Naive B cell (primary cell): ENCODE measurements at regions not wholly inside any gene's neighbourhood (a gene's known extent, or its start where the extent isn't known, plus 50 kb on each side); places are given as distances from the start of the nearest gene placed in this dataset.

ENCODE experiments used
- ATAC-seq, 2 donors: fragments of 150-1000 bp; cut with Tn5 transposase; 2 replicates each; pipeline ENCODE4 v1.10.0; 2021; ENCODE audit warnings: low read depth in 2 of 2, mild to moderate bottlenecking in 2 of 2, moderate library complexity in 2 of 2
- DNase-seq: peaks from one replicate; pipeline ENCODE4 v3.0.0; 2022
- H3K27ac Mint-ChIP-seq, 6 donors: one replicate each; pipeline ENCODE4 v1.8.0; 2020 to 2022; ENCODE audit warnings: mild to moderate bottlenecking in 6 of 6, mixed read lengths in 6 of 6, moderate library complexity in 5 of 6, inconsistent platforms in 2 of 6
- H3K27me3 Mint-ChIP-seq, 3 donors: one replicate each; pipeline ENCODE4 v1.8.0; 2021 to 2022; ENCODE audit warnings: mixed read lengths in 3 of 3, mild to moderate bottlenecking in 1 of 3
- H3K36me3 Mint-ChIP-seq, 2 donors: one replicate each; pipeline ENCODE4 v1.8.0; 2020 to 2022; ENCODE audit warnings: mixed read lengths in 2 of 2, inconsistent platforms in 1 of 2, mild to moderate bottlenecking in 1 of 2
- H3K4me1 Mint-ChIP-seq, 3 donors: one replicate each; pipeline ENCODE4 v1.8.0; 2020 to 2022; ENCODE audit warnings: mixed read lengths in 3 of 3, inconsistent platforms in 1 of 3, mild to moderate bottlenecking in 1 of 3, moderate library complexity in 1 of 3
- H3K4me3 Mint-ChIP-seq, 8 donors: one replicate each; pipeline ENCODE4 v1.8.0; 2020 to 2022; ENCODE audit warnings: mild to moderate bottlenecking in 8 of 8, mixed read lengths in 8 of 8, moderate library complexity in 8 of 8, inconsistent platforms in 2 of 8
- H3K9me3 Mint-ChIP-seq, 7 donors: one replicate each; pipeline ENCODE4 v1.8.0; 2020 to 2022; ENCODE audit warnings: mixed read lengths in 7 of 7, mild to moderate bottlenecking in 5 of 7, inconsistent platforms in 2 of 7, moderate library complexity in 1 of 7

- peaks cover 0 to 4% (median 0%) of the 10 kb centered on the region in 3 donors for H3K27me3 Mint-ChIP-seq
- DNase-seq, result no peak
- peaks cover 4 to 8% (median 8%) of the 10 kb centered on the region in 3 donors for H3K4me1 Mint-ChIP-seq
- H3K27ac Mint-ChIP-seq, result no peak overlapping the region
- no peaks in the 10 kb centered on the region for H3K36me3 Mint-ChIP-seq
- H3K9me3 Mint-ChIP-seq, result no peaks in the 10 kb centered on the region
- no peak for ATAC-seq
- no peak overlapping the region for H3K4me3 Mint-ChIP-seq
Observed at GRCh38 chr1:229989591-229990248, 77.3 kb upstream of the GALNT2 start.

DNA sequence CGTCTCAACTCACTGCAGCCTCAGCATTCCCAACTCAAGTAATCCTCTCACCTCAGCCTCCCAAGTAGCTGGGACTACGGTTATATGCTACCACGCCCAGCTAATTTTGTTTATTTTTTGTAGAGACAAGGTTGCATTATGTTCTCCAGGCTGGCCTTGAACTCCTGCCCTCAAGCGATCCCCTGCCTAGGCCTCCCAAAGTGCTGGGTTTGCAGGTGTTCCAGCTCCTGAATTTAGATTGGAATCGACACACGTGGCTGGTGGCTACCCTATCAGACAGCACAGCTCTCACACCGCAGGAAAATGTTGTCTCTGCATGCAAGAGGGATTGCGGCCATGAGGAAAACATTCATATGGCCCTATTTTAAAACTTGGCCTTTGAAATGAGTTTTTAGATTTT is 76.7 kb upstream of the GALNT2 start:
- Mint-ChIP-seq H3K4me1 (peaks cover 4 to 8% (median 8%) of the 10 kb centered on the region in 3 donors), H3K27me3 (peaks cover 0 to 4% (median 0%) of the 10 kb centered on the region in 3 donors), H3K4me3 (no peak overlapping the region), H3K9me3 (no peaks in the 10 kb centered on the region), H3K36me3 (no peaks in the 10 kb centered on the region), H3K27ac (no peak overlapping the region)
- ATAC-seq, result no peak
- DNase-seq, result no peak

- ATAC-seq, result no peak
- Mint-ChIP-seq H3K4me1 (peaks cover 4 to 8% (median 8%) of the 10 kb centered on the region in 3 donors), H3K27ac (no peak overlapping the region), H3K4me3 (no peak overlapping the region), H3K27me3 (peaks cover 0 to 4% (median 0%) of the 10 kb centered on the region in 3 donors), H3K36me3 (no peaks in the 10 kb centered on the region), H3K9me3 (no peaks in the 10 kb centered on the region)
- no peak for DNase-seq
Observed at GRCh38 chr1:229991104-229991513, 75.9 kb upstream of the GALNT2 start.

GRCh38 chr1:229991724-229992333 is 75.2 kb upstream of the GALNT2 start:
- Mint-ChIP-seq H3K27ac (peak overlapping the region in 1 of 6 donors; percentile 73), H3K4me3 (no peak overlapping the region), H3K4me1 (peaks cover 4 to 8% (median 8%) of the 10 kb centered on the region in 3 donors), H3K9me3 (no peaks in the 10 kb centered on the region), H3K36me3 (no peaks in the 10 kb centered on the region), H3K27me3 (peaks cover 0 to 4% (median 0%) of the 10 kb centered on the region in 3 donors)
- ATAC-seq, result no peak
- no peak for DNase-seq

DNA sequence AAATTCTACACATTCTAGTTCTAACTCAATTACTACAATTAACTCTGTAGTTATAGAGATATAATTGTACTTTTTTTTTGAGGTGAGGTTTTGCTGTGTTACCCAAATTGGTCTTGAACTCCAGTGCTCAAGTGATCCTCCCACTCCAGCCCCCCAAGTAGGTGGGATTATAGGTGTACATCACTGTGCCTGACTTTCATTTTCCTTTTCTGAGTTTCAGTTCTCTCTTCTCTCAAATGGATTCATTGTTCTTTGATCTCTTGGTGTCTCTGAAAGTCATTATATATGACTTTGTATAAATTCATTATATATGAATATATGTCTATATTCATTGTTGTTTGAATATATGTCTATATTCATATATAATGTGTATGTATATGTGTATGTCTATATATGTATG is 74.0 kb upstream of the GALNT2 start:
- DNase-seq (peak; percentile 9), ATAC-seq (peak; percentile 82 to 86)
- H3K4me1 Mint-ChIP-seq, result peaks cover 4 to 8% (median 8%) of the 10 kb centered on the region in 3 donors
- H3K9me3 Mint-ChIP-seq, result no peaks in the 10 kb centered on the region
- H3K36me3 Mint-ChIP-seq, result no peaks in the 10 kb centered on the region
- peaks cover 0 to 4% (median 0%) of the 10 kb centered on the region in 3 donors for H3K27me3 Mint-ChIP-seq
- H3K4me3 Mint-ChIP-seq, result no peak overlapping the region
- no peak overlapping the region for H3K27ac Mint-ChIP-seq

- no peaks in the 10 kb centered on the region for H3K9me3 Mint-ChIP-seq
- H3K27ac Mint-ChIP-seq, result peak overlapping the region in 1 of 6 donors; percentile 81
- no peaks in the 10 kb centered on the region for H3K36me3 Mint-ChIP-seq
- no peak overlapping the region for H3K4me3 Mint-ChIP-seq
- no peaks in the 10 kb centered on the region for H3K27me3 Mint-ChIP-seq
- DNase-seq (no peak), ATAC-seq (no peak)
- H3K4me1 Mint-ChIP-seq, result peaks cover 4 to 8% (median 8%) of the 10 kb centered on the region in 3 donors
Observed at GRCh38 chr1:229993894-229994293, 73.1 kb upstream of the GALNT2 start.

DNA sequence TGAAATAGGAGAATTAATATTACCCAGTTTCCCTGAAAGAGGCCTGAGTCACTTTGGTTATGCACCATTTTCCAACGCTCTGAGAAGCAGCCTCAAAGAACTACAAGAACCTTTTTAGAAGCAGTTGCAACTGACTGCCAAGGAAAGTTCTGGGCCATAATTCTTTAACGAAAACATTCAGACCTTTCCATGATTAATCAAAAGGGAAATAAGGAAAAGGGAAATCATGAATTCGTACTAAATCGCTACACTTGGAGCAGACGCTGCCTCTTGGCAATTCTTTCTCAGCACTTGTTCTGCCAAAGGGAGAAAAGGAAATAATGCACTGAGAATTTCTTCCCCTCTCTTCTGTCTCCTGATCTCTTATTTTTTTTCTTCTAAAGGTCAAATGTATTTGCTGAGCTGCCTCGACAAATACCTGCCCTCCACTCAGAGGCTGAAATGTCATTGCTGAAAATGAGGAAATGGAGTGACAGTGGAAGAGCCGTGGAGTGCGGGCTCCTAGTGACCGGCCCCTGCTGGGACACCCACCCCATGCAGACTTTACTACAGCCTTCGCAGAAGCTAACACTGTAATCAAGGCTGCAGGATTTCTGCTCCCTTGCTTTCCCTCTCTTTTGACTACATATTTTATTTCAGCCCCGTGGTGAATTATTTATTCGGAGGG is 67.9 kb upstream of the GALNT2 start:
- no peak overlapping the region for H3K4me3 Mint-ChIP-seq

DNA sequence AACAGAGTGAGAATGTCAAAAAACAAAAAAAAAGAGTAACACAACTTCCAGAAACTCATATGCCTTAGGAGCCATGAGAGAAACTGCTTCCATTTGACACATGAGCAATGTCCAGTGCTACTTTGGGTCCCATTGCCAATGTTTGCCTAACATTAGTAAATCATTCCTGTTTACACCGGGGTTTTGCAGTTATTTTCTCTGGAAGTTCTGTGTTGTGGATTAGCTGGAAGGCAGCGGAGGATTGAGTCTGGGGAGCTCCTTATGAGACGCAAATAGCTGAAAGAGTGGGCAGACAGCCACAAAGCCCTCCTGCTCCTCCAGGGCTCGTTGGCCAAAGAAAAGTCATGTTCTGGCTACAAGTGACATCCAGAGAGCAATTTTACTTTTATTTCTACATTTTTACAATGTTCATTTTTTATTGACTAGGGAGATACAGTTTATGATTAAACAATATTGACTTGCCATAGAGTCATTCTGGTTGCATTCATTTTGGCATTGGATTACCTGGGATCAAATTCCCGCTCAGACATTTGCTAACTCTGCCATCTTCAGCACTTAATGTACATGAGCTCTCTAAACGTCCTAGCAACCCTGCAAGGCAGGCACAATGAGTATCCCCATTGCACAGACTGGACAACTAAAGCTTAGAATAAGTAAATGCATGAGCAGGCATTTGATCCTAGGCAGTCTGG is 66.4 kb upstream of the GALNT2 start:
- no peak overlapping the region for H3K4me3 Mint-ChIP-seq
- no peak overlapping the region for H3K27ac Mint-ChIP-seq
- no peaks in the 10 kb centered on the region for H3K36me3 Mint-ChIP-seq
- ATAC-seq (no peak), DNase-seq (no peak)
- no peaks in the 10 kb centered on the region for H3K4me1 Mint-ChIP-seq
- no peaks in the 10 kb centered on the region for H3K9me3 Mint-ChIP-seq
- peaks cover 3 to 24% (median 11%) of the 10 kb centered on the region in 3 donors for H3K27me3 Mint-ChIP-seq

More for the DNA sequence above, 67.9 kb upstream of the GALNT2 start:
- DNase-seq (no peak), ATAC-seq (no peak)
- Mint-ChIP-seq H3K27ac (no peak overlapping the region), H3K27me3 (peaks cover 3 to 16% (median 5%) of the 10 kb centered on the region in 3 donors), H3K36me3 (no peaks in the 10 kb centered on the region), H3K9me3 (no peaks in the 10 kb centered on the region), H3K4me1 (no peaks in the 10 kb centered on the region)

DNA sequence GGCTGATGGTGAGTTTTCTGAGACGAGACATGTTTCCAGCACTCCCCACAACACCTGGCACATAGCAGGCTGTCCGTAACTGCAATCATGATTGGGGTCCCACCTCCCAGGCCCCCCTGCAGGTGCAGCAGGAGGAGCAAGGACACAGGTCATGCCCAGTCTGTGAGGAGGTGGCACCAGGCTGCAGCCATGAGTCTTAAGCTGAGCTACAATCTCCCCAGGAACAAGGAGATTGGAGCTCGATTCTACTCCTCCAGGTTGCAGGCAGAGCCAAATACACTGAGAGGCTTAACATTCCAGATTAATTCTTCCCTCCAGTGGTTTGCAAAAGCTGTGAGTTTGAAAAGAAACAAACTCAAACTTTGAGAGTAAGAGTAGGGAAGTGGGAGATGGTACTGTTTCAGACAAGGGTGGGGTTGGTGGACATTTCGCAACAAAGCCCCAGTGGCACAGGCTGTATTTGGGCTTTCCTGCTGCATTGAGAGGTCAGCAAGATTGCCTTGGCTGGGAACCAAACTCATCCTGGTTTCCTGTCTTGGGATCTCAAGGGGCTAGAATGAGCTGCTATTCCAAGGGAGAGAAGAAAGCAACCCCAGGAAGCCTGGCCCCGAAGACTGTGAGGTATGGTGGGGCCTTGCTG is 64.8 kb upstream of the GALNT2 start:
- Mint-ChIP-seq H3K36me3 (no peaks in the 10 kb centered on the region), H3K27ac (no peak overlapping the region), H3K4me1 (no peaks in the 10 kb centered on the region), H3K27me3 (peaks cover 3 to 37% (median 19%) of the 10 kb centered on the region in 3 donors), H3K9me3 (no peaks in the 10 kb centered on the region), H3K4me3 (no peak overlapping the region)
- DNase-seq, result no peak
- ATAC-seq, result no peak

DNA sequence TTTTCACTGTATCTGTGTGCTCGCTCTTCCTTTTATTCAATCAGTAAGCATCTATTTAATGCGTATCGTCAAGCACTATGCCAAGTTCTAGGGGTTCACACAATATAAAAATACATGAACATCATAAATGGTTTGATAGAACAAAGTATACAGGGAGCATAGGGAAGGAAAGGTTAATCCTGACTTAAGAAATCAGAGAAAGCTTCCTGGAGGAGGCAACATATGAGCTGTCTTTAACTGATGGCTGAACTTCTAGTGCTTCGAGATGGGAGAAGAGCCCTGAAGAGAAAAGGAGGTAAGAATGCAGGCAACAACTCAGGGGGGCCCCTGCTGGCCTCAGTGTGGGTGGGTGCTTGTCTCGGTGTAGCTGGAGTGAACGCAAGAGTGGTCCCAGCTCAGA is 63.6 kb upstream of the GALNT2 start:
- DNase-seq (no peak), ATAC-seq (no peak)
- H3K36me3 Mint-ChIP-seq, result no peaks in the 10 kb centered on the region
- H3K27me3 Mint-ChIP-seq, result peaks cover 7 to 41% (median 19%) of the 10 kb centered on the region in 3 donors
- H3K27ac Mint-ChIP-seq, result peak overlapping the region in 1 of 6 donors; percentile 45
- H3K4me3 Mint-ChIP-seq, result no peak overlapping the region
- H3K4me1 Mint-ChIP-seq, result no peaks in the 10 kb centered on the region
- H3K9me3 Mint-ChIP-seq, result no peaks in the 10 kb centered on the region

DNA sequence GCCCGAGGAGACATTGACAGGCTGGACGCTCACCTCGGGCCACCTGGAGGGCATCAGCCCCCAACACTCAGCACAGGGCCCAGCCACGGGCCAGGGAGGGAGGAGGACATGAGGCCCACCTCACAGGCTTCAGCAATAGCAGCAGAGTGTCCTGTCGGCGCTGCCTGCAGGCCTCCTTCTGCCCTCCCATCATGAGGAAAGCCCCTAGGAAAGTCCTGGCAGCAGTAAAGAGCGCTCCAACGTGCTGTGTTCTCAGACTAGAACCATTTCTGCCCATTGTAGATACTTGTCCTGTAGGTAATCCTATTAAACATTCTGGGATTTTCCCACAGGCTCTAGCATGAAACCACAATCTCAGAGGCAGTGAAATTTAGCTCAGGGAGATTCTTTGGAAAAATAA is 62.0 kb upstream of the GALNT2 start:
- Mint-ChIP-seq H3K9me3 (no peaks in the 10 kb centered on the region), H3K36me3 (no peaks in the 10 kb centered on the region), H3K4me3 (no peak overlapping the region), H3K27me3 (peaks cover 7 to 41% (median 19%) of the 10 kb centered on the region in 3 donors), H3K4me1 (no peaks in the 10 kb centered on the region), H3K27ac (no peak overlapping the region)
- DNase-seq, result no peak
- ATAC-seq, result no peak

GRCh38 chr1:230008721-230009120 is 58.3 kb upstream of the GALNT2 start:
- DNase-seq (no peak), ATAC-seq (no peak)
- Mint-ChIP-seq H3K27ac (no peak overlapping the region), H3K36me3 (no peaks in the 10 kb centered on the region), H3K4me1 (no peaks in the 10 kb centered on the region), H3K9me3 (no peaks in the 10 kb centered on the region), H3K4me3 (no peak overlapping the region), H3K27me3 (peaks cover 4 to 30% (median 13%) of the 10 kb centered on the region in 3 donors)

GRCh38 chr1:230009611-230010313 is 57.3 kb upstream of the GALNT2 start:
- Mint-ChIP-seq H3K9me3 (no peaks in the 10 kb centered on the region), H3K27ac (peak overlapping the region in 1 of 6 donors; percentile 59), H3K4me3 (no peak overlapping the region), H3K4me1 (no peaks in the 10 kb centered on the region), H3K36me3 (no peaks in the 10 kb centered on the region), H3K27me3 (peaks cover 4 to 19% (median 9%) of the 10 kb centered on the region in 3 donors)
- no peak for DNase-seq
- ATAC-seq, result no peak
